Body of pancreas (tissue), 4 donors: ENCODE measurements at regions not wholly inside any gene's neighbourhood (a gene's known extent, or its start where the extent isn't known, plus 50 kb on each side); places are given as distances from the start of the nearest gene placed in this dataset.

Source experiments
- POLR2A ChIP-seq, 3 donors: fragments of 450-650 bp; IDR thresholded peaks; one replicate each; pipeline ENCODE4 v1.6.1; 2016; ENCODE audit warnings: antibody characterized with exemption in 3 of 3, mild to moderate bottlenecking in 2 of 3
- TF ChIP-seq, protein P1 (sequence below), 7 experiments: fragments of 450-650 bp in 4 of 7; fragments of 200-600 bp in 3 of 7; sonication (generic) in 3 of 7; IDR thresholded peaks; one replicate each; pipeline ENCODE4 v1.5.1; 2016 to 2019; ENCODE audit warnings: antibody characterized with exemption in 7 of 7

DNA sequence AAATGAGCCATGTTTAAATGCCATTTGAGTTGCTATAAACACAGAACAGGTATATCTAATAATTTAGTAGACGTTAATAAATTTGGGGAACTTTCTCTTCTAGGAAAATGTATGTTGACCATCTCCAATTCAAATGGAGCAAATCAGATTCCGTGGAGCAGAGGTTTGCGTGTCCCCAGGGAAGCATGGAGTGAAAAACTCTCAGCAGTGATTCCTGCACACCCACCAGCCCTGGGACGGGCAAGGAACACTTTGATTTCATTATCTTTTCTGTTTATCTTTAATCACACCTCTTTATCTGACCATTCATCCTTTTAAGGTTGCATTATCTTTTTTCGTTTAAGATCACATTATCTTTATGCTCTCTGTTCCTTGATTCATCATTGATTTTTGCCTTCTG is 95.0 kb downstream of the RNASET2 start:
- TF ChIP-seq, protein P1, sequence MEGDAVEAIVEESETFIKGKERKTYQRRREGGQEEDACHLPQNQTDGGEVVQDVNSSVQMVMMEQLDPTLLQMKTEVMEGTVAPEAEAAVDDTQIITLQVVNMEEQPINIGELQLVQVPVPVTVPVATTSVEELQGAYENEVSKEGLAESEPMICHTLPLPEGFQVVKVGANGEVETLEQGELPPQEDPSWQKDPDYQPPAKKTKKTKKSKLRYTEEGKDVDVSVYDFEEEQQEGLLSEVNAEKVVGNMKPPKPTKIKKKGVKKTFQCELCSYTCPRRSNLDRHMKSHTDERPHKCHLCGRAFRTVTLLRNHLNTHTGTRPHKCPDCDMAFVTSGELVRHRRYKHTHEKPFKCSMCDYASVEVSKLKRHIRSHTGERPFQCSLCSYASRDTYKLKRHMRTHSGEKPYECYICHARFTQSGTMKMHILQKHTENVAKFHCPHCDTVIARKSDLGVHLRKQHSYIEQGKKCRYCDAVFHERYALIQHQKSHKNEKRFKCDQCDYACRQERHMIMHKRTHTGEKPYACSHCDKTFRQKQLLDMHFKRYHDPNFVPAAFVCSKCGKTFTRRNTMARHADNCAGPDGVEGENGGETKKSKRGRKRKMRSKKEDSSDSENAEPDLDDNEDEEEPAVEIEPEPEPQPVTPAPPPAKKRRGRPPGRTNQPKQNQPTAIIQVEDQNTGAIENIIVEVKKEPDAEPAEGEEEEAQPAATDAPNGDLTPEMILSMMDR (IDR thresholded peaks at IDR 0.05) = no peak
- no peak for TF ChIP-seq POLR2A (IDR thresholded peaks at IDR 0.05)
